Type B pancreatic cell (in vitro differentiated cells): ENCODE measurements at regions not wholly inside any gene's neighbourhood (a gene's known extent, or its start where the extent isn't known, plus 50 kb on each side); places are given as distances from the start of the nearest gene placed in this dataset.

ENCODE experiments used
- DNase-seq: peaks from one replicate; pipeline ENCODE4 v3.0.0; 2021; ENCODE audit warnings: mixed read lengths; ENCODE audit not compliant: unreplicated experiment; ENCODE audit errors: extremely low spot score
- H3K27ac Mint-ChIP-seq: 2 replicates; pipeline ENCODE4 v1.8.0; 2021; ENCODE audit warnings: mild to moderate bottlenecking, mixed read lengths
- H3K27me3 Mint-ChIP-seq: 2 replicates; pipeline ENCODE4 v1.8.0; 2021; ENCODE audit warnings: mixed read lengths
- H3K36me3 Mint-ChIP-seq: 2 replicates; pipeline ENCODE4 v1.8.0; 2021; ENCODE audit warnings: mixed read lengths
- H3K4me1 Mint-ChIP-seq: one replicate; pipeline ENCODE4 v1.8.0; 2021; ENCODE audit warnings: mixed read lengths; ENCODE audit not compliant: unreplicated experiment
- H3K4me3 Mint-ChIP-seq: 2 replicates; pipeline ENCODE4 v1.8.0; 2021; ENCODE audit warnings: mild to moderate bottlenecking, mixed read lengths
- H3K9me3 Mint-ChIP-seq: 2 replicates; pipeline ENCODE4 v1.8.0; 2021; ENCODE audit warnings: mixed read lengths
- TF ChIP-seq, protein P1 (sequence below): fragments of 200-600 bp; sonication (generic); conservative IDR thresholded peaks from 2 replicates; pipeline ENCODE4 v1.5.0; 2021; ENCODE audit warnings: antibody characterized with exemption, mild to moderate bottlenecking

- H3K9me3 Mint-ChIP-seq = no peaks in the 10 kb centered on the region
- peaks cover 24% of the 10 kb centered on the region for H3K4me1 Mint-ChIP-seq
- TF ChIP-seq, protein P1, sequence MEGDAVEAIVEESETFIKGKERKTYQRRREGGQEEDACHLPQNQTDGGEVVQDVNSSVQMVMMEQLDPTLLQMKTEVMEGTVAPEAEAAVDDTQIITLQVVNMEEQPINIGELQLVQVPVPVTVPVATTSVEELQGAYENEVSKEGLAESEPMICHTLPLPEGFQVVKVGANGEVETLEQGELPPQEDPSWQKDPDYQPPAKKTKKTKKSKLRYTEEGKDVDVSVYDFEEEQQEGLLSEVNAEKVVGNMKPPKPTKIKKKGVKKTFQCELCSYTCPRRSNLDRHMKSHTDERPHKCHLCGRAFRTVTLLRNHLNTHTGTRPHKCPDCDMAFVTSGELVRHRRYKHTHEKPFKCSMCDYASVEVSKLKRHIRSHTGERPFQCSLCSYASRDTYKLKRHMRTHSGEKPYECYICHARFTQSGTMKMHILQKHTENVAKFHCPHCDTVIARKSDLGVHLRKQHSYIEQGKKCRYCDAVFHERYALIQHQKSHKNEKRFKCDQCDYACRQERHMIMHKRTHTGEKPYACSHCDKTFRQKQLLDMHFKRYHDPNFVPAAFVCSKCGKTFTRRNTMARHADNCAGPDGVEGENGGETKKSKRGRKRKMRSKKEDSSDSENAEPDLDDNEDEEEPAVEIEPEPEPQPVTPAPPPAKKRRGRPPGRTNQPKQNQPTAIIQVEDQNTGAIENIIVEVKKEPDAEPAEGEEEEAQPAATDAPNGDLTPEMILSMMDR = no peak
- no peak for DNase-seq
- peak overlapping the region; percentile 24 for H3K27ac Mint-ChIP-seq
- H3K4me3 Mint-ChIP-seq = no peak overlapping the region
- no peaks in the 10 kb centered on the region for H3K36me3 Mint-ChIP-seq
- no peaks in the 10 kb centered on the region for H3K27me3 Mint-ChIP-seq
Observed at GRCh38 chr1:116309090-116309870, 63.8 kb upstream of the ATP1A1 start.

GRCh38 chr1:116310180-116310579, 62.9 kb upstream of the ATP1A1 start:
- Mint-ChIP-seq H3K27ac (peak overlapping the region; percentile 48), H3K9me3 (no peaks in the 10 kb centered on the region), H3K27me3 (no peaks in the 10 kb centered on the region), H3K4me1 (peaks cover 24% of the 10 kb centered on the region), H3K4me3 (peak overlapping the region; percentile 32), H3K36me3 (no peaks in the 10 kb centered on the region)
- TF ChIP-seq, protein P1 = no peak
- no peak for DNase-seq

- Mint-ChIP-seq H3K4me1 (peaks cover 24% of the 10 kb centered on the region), H3K27ac (no peak overlapping the region), H3K9me3 (no peaks in the 10 kb centered on the region), H3K36me3 (no peaks in the 10 kb centered on the region), H3K27me3 (no peaks in the 10 kb centered on the region), H3K4me3 (no peak overlapping the region)
- TF ChIP-seq, protein P1 = no peak
- no peak for DNase-seq
Observed at GRCh38 chr1:116311193-116311592, 61.9 kb upstream of the ATP1A1 start.

GRCh38 chr1:116311756-116312680, 61.0 kb upstream of the ATP1A1 start:
- TF ChIP-seq, protein P1 = no peak
- Mint-ChIP-seq H3K4me1 (peaks cover 31% of the 10 kb centered on the region), H3K27me3 (no peaks in the 10 kb centered on the region), H3K27ac (peak overlapping the region; percentile 87), H3K36me3 (no peaks in the 10 kb centered on the region), H3K9me3 (no peaks in the 10 kb centered on the region), H3K4me3 (peak overlapping the region; percentile 26)
- no peak for DNase-seq

GRCh38 chr1:116312681-116313069, 60.4 kb upstream of the ATP1A1 start:
- H3K36me3 Mint-ChIP-seq = no peaks in the 10 kb centered on the region
- TF ChIP-seq, protein P1 = no peak
- H3K4me3 Mint-ChIP-seq = no peak overlapping the region
- no peaks in the 10 kb centered on the region for H3K27me3 Mint-ChIP-seq
- no peak for DNase-seq
- peaks cover 31% of the 10 kb centered on the region for H3K4me1 Mint-ChIP-seq
- no peaks in the 10 kb centered on the region for H3K9me3 Mint-ChIP-seq
- peak overlapping the region; percentile 87 for H3K27ac Mint-ChIP-seq
